ENCODE measurements at regions not wholly inside any gene's neighbourhood (a gene's known extent, or its start where the extent isn't known, plus 50 kb on each side); places are given as distances from the start of the nearest gene placed in this dataset.

GRCh38 chr6:170090561-170090960 lies 200.3 kb downstream of the DLL1 start:
- no peak overlapping the region for H3K9ac ChIP-seq (ENCODE audit: low read depth, low read length, poor library complexity)
- H3K9me3 ChIP-seq (replicated peaks in 1 of 2; ENCODE audit: control insufficient read depth in 2 of 2, insufficient read depth in 1 of 2, low read depth in 1 of 2, low read length in 2 of 2), result no peaks in the 10 kb centered on the region
- no peak overlapping the region for H4K8ac ChIP-seq (ENCODE audit: low read depth, low read length)
- no peak overlapping the region for H2BK120ac ChIP-seq (ENCODE audit: low read depth, low read length)
- H3K4me1 ChIP-seq (ENCODE audit: control insufficient read depth in 2 of 2, insufficient read depth in 1 of 2, low read depth in 1 of 2, low read length in 2 of 2), result peaks cover 0 to 2% of the 10 kb centered on the region in 2 donors
- H2AK5ac ChIP-seq (ENCODE audit: low read depth, low read length), result peak overlapping the region; percentile 0
- no peak overlapping the region for H3K4me3 ChIP-seq (ENCODE audit: low read length in 2 of 2)
- H3K14ac ChIP-seq (ENCODE audit: low read length), result no peak overlapping the region
- H3K23ac ChIP-seq (ENCODE audit: low read depth, low read length, poor library complexity), result no peak overlapping the region
- no peaks in the 10 kb centered on the region for H3K79me1 ChIP-seq (ENCODE audit: low read depth, low read length)
- no peak overlapping the region for H3K27ac ChIP-seq (replicated peaks; ENCODE audit: low read length)
- H3K27me3 ChIP-seq (ENCODE audit: control insufficient read depth in 3 of 3, insufficient read depth in 3 of 3, low read depth in 1 of 3, low read length in 3 of 3), result no peaks in the 10 kb centered on the region
- no peak overlapping the region for H2BK15ac ChIP-seq (ENCODE audit: low read length)
- H4K91ac ChIP-seq (ENCODE audit: low read depth, low read length, poor library complexity), result no peak overlapping the region
- H2AFZ ChIP-seq (ENCODE audit: low read length), result no peak overlapping the region
- no peak overlapping the region for H3K4me2 ChIP-seq (ENCODE audit: insufficient read depth, low read length, poor library complexity, severe bottlenecking)
- no peak overlapping the region for H2BK5ac ChIP-seq (ENCODE audit: low read length)
- H2BK12ac ChIP-seq (ENCODE audit: low read length), result peak overlapping the region; percentile 17
- no peak overlapping the region for H3K18ac ChIP-seq (ENCODE audit: low read length)
- no peak for DNase-seq (ENCODE audit: low spot score)
- WGBS, 2 donors (ENCODE audit: extremely low coverage in 2 of 2, insufficient read length in 2 of 2, insufficient replicate concordance in 1 of 2), result no CpG with 5 or more reads among the region's 12 CpGs
- no peak overlapping the region for H3K4ac ChIP-seq (ENCODE audit: low read length)
- no peaks in the 10 kb centered on the region for H3K36me3 ChIP-seq (replicated peaks in 1 of 2; ENCODE audit: control insufficient read depth in 2 of 2, insufficient read depth in 2 of 2, low read length in 2 of 2)

DNA sequence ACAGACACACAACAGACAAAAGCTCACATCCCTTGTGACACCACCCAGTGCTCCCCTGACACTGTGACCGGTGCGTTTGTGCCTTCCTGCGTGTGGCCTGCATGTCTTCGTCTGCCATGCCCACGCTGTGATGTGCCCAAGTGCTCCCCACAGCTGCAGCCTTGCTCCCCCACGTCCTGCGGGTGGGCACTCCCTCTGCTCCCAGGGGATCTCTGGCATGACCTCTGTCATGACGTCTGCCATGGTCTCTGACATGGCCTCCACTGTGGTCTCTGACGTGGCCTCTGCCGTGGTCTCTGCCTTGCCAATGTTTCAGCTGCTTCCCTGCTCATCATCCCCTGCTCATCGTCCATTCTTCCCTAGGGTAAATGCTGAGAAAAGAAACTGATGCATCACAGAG lies 200.9 kb downstream of the DLL1 start:
- Histone ChIP-seq H3K14ac (ENCODE audit: low read length) (peak overlapping the region; percentile 12), H2BK15ac (ENCODE audit: low read length) (no peak overlapping the region), H2AFZ (ENCODE audit: low read length) (no peak overlapping the region), H3K4ac (ENCODE audit: low read length) (no peak overlapping the region), H3K79me1 (ENCODE audit: low read depth, low read length) (no peaks in the 10 kb centered on the region), H3K23ac (ENCODE audit: low read depth, low read length, poor library complexity) (peak overlapping the region; percentile 15), H2BK120ac (ENCODE audit: low read depth, low read length) (no peak overlapping the region), H3K27me3 (ENCODE audit: control insufficient read depth in 3 of 3, insufficient read depth in 3 of 3, low read depth in 1 of 3, low read length in 3 of 3) (no peaks in the 10 kb centered on the region), H2AK5ac (ENCODE audit: low read depth, low read length) (peak overlapping the region; percentile 71), H3K4me2 (ENCODE audit: insufficient read depth, low read length, poor library complexity, severe bottlenecking) (no peak overlapping the region), H3K9ac (ENCODE audit: low read depth, low read length, poor library complexity) (peak overlapping the region; percentile 74), H3K36me3 (replicated peaks in 1 of 2; ENCODE audit: control insufficient read depth in 2 of 2, insufficient read depth in 2 of 2, low read length in 2 of 2) (no peaks in the 10 kb centered on the region), H3K18ac (ENCODE audit: low read length) (peak overlapping the region; percentile 78), H4K8ac (ENCODE audit: low read depth, low read length) (no peak overlapping the region), H3K9me3 (replicated peaks in 1 of 2; ENCODE audit: control insufficient read depth in 2 of 2, insufficient read depth in 1 of 2, low read depth in 1 of 2, low read length in 2 of 2) (no peaks in the 10 kb centered on the region), H3K4me3 (ENCODE audit: low read length in 2 of 2) (no peak overlapping the region), H2BK5ac (ENCODE audit: low read length) (no peak overlapping the region), H3K4me1 (ENCODE audit: control insufficient read depth in 2 of 2, insufficient read depth in 1 of 2, low read depth in 1 of 2, low read length in 2 of 2) (no peaks in the 10 kb centered on the region), H2BK12ac (ENCODE audit: low read length) (peak overlapping the region; percentile 8), H3K27ac (replicated peaks; ENCODE audit: low read length) (no peak overlapping the region), H4K91ac (ENCODE audit: low read depth, low read length, poor library complexity) (no peak overlapping the region)
- WGBS, 2 donors (ENCODE audit: extremely low coverage in 2 of 2, insufficient read length in 2 of 2, insufficient replicate concordance in 1 of 2), result no CpG with 5 or more reads among the region's 11 CpGs
- no peak for DNase-seq (ENCODE audit: low spot score)

DNA sequence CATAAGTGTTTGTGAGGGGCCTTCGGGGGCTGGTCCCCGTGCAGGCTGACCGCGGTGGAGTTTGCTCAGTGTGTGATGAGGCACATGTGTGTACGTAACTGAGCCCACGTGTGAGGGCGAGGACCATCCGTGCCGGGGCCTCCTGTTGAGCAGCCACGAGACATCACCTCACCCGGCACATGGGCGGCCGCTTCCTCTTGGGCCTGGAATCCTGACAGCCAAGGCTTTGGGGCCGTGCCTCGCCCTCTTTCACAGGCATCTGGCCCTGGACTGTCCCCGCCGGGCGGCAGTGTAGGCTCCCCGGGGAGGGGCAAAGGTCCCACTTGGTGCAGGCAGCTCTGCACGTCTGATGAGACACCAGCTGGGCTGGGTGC lies 202.3 kb downstream of the DLL1 start:
- Histone ChIP-seq H3K36me3 (replicated peaks in 1 of 2; ENCODE audit: control insufficient read depth in 2 of 2, insufficient read depth in 2 of 2, low read length in 2 of 2) (no peaks in the 10 kb centered on the region), H3K4me3 (ENCODE audit: low read length in 2 of 2) (no peak overlapping the region), H3K27ac (replicated peaks; ENCODE audit: low read length) (no peak overlapping the region), H2BK12ac (ENCODE audit: low read length) (peak overlapping the region; percentile 18), H3K18ac (ENCODE audit: low read length) (peak overlapping the region; percentile 96), H2BK5ac (ENCODE audit: low read length) (peak overlapping the region; percentile 96), H3K4me2 (ENCODE audit: insufficient read depth, low read length, poor library complexity, severe bottlenecking) (no peak overlapping the region), H3K14ac (ENCODE audit: low read length) (no peak overlapping the region), H2BK120ac (ENCODE audit: low read depth, low read length) (no peak overlapping the region), H4K8ac (ENCODE audit: low read depth, low read length) (no peak overlapping the region), H3K79me1 (ENCODE audit: low read depth, low read length) (no peaks in the 10 kb centered on the region), H4K91ac (ENCODE audit: low read depth, low read length, poor library complexity) (no peak overlapping the region), H3K9ac (ENCODE audit: low read depth, low read length, poor library complexity) (no peak overlapping the region), H3K9me3 (replicated peaks in 1 of 2; ENCODE audit: control insufficient read depth in 2 of 2, insufficient read depth in 1 of 2, low read depth in 1 of 2, low read length in 2 of 2) (no peaks in the 10 kb centered on the region), H2AFZ (ENCODE audit: low read length) (no peak overlapping the region), H3K4me1 (ENCODE audit: control insufficient read depth in 2 of 2, insufficient read depth in 1 of 2, low read depth in 1 of 2, low read length in 2 of 2) (no peaks in the 10 kb centered on the region), H3K27me3 (ENCODE audit: control insufficient read depth in 3 of 3, insufficient read depth in 3 of 3, low read depth in 1 of 3, low read length in 3 of 3) (no peaks in the 10 kb centered on the region), H3K23ac (ENCODE audit: low read depth, low read length, poor library complexity) (no peak overlapping the region), H2BK15ac (ENCODE audit: low read length) (peak overlapping the region; percentile 100), H2AK5ac (ENCODE audit: low read depth, low read length) (peak overlapping the region; percentile 97), H3K4ac (ENCODE audit: low read length) (no peak overlapping the region)
- DNase-seq (ENCODE audit: low spot score), result no peak
- WGBS, 2 donors (ENCODE audit: extremely low coverage in 2 of 2, insufficient read length in 2 of 2, insufficient replicate concordance in 1 of 2), result no CpG with 5 or more reads among the region's 20 CpGs

DNA sequence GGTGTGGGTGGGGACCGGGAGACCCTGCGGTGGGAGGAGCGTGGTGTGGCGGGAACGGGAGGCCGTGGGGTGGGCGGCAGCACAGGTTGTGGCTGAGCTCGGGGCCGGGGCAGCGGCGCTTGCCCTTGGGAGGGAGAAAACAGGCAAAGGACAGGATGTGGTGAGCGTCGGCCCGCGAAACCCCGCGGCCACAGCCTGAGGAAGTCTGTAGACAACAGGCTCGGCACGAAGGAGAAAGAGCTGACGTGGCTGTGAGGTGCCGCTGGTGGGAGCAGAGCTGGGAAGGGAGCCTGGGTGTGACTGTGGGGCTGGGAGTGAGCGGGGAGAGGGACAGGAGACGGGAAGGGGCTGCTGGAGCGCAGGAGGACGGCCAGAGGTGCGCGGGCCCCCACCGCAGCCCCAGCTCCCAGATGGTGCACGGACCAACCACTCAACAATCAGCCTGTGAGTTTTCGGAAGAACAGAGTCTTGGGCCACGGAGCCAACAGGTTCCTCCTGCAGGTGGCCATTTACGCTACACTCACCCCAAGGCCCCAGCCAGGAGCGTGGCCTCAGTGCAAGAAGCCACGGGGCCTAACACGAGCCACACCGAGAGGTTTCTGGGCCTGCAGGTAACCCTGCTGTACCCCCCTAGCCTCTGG lies 202.8 kb downstream of the DLL1 start:
- peak overlapping the region; percentile 65 for H3K14ac ChIP-seq (ENCODE audit: low read length)
- no CpG with 5 or more reads among the region's 36 CpGs for WGBS, 2 donors (ENCODE audit: extremely low coverage in 2 of 2, insufficient read length in 2 of 2, insufficient replicate concordance in 1 of 2)

More for the DNA sequence above, 202.8 kb downstream of the DLL1 start:
- H3K4me2 ChIP-seq (ENCODE audit: insufficient read depth, low read length, poor library complexity, severe bottlenecking), result no peak overlapping the region
- no peak overlapping the region for H4K91ac ChIP-seq (ENCODE audit: low read depth, low read length, poor library complexity)
- peak overlapping the region; percentile 96 for H3K18ac ChIP-seq (ENCODE audit: low read length)
- H3K27me3 ChIP-seq (ENCODE audit: control insufficient read depth in 3 of 3, insufficient read depth in 3 of 3, low read depth in 1 of 3, low read length in 3 of 3), result no peaks in the 10 kb centered on the region
- no peak overlapping the region for H3K9ac ChIP-seq (ENCODE audit: low read depth, low read length, poor library complexity)
- peak overlapping the region; percentile 89 for H3K23ac ChIP-seq (ENCODE audit: low read depth, low read length, poor library complexity)
- no peaks in the 10 kb centered on the region for H3K36me3 ChIP-seq (replicated peaks in 1 of 2; ENCODE audit: control insufficient read depth in 2 of 2, insufficient read depth in 2 of 2, low read length in 2 of 2)
- no peak overlapping the region for H4K8ac ChIP-seq (ENCODE audit: low read depth, low read length)
- H2BK120ac ChIP-seq (ENCODE audit: low read depth, low read length), result no peak overlapping the region
- no peak overlapping the region for H2AFZ ChIP-seq (ENCODE audit: low read length)
- no peak overlapping the region for H3K27ac ChIP-seq (replicated peaks; ENCODE audit: low read length)
- peak overlapping the region; percentile 98 for H2BK12ac ChIP-seq (ENCODE audit: low read length)
- H3K4ac ChIP-seq (ENCODE audit: low read length), result peak overlapping the region; percentile 32
- peak overlapping the region; percentile 97 for H2AK5ac ChIP-seq (ENCODE audit: low read depth, low read length)
- H3K9me3 ChIP-seq (replicated peaks in 1 of 2; ENCODE audit: control insufficient read depth in 2 of 2, insufficient read depth in 1 of 2, low read depth in 1 of 2, low read length in 2 of 2), result no peaks in the 10 kb centered on the region
- no peaks in the 10 kb centered on the region for H3K79me1 ChIP-seq (ENCODE audit: low read depth, low read length)
- H2BK5ac ChIP-seq (ENCODE audit: low read length), result peak overlapping the region; percentile 96
- DNase-seq (ENCODE audit: low spot score), result no peak
- H2BK15ac ChIP-seq (ENCODE audit: low read length), result peak overlapping the region; percentile 100
- H3K4me3 ChIP-seq (ENCODE audit: low read length in 2 of 2), result no peak overlapping the region
- peaks cover 0 to 2% of the 10 kb centered on the region in 2 donors for H3K4me1 ChIP-seq (ENCODE audit: control insufficient read depth in 2 of 2, insufficient read depth in 1 of 2, low read depth in 1 of 2, low read length in 2 of 2)
